MV-4-11 (cell line): ENCODE measurements at regions not wholly inside any gene's neighbourhood (a gene's known extent, or its start where the extent isn't known, plus 50 kb on each side); places are given as distances from the start of the nearest gene placed in this dataset.

Experiments used
- DNase-seq: peaks from one replicate; lab custom pipeline; 2025; lab: John Stamatoyannopoulos, UW

- no peak for DNase-seq
Measured at GRCh38 chr20:22226849-22227700, 357.3 kb downstream of the FOXA2 start.

GRCh38 chr20:22223236-22223635, 361.1 kb downstream of the FOXA2 start:
- no peak for DNase-seq

- no peak for DNase-seq
Measured at GRCh38 chr20:22217712-22218352, 366.5 kb downstream of the FOXA2 start.

GRCh38 chr20:22216984-22217383, 367.4 kb downstream of the FOXA2 start:
- no peak for DNase-seq

GRCh38 chr20:22214296-22214695, 370.1 kb downstream of the FOXA2 start:
- peak; percentile 75 for DNase-seq

- no peak for DNase-seq
Measured at GRCh38 chr20:22213271-22213670, 371.1 kb downstream of the FOXA2 start.

GRCh38 chr20:22207280-22207679, 377.1 kb downstream of the FOXA2 start:
- no peak for DNase-seq

GRCh38 chr20:22204801-22205200, 379.6 kb downstream of the FOXA2 start:
- DNase-seq: no peak

- no peak for DNase-seq
Measured at GRCh38 chr20:22182148-22182547, 402.2 kb downstream of the FOXA2 start.

- no peak for DNase-seq
Measured at GRCh38 chr20:22180244-22180643, 404.1 kb downstream of the FOXA2 start.

- no peak for DNase-seq
Measured at GRCh38 chr20:22160101-22160652, 424.2 kb downstream of the FOXA2 start.

- no peak for DNase-seq
Measured at GRCh38 chr20:22159276-22159675, 425.1 kb downstream of the FOXA2 start.

GRCh38 chr20:22127587-22127986, 422.1 kb downstream of the PAX1 start:
- DNase-seq: no peak

- DNase-seq: peak; percentile 28
Measured at GRCh38 chr20:22106308-22106938, 401.0 kb downstream of the PAX1 start.

GRCh38 chr20:22101606-22102005, 396.1 kb downstream of the PAX1 start:
- DNase-seq: no peak

- no peak for DNase-seq
Measured at GRCh38 chr20:22100686-22101085, 395.2 kb downstream of the PAX1 start.

GRCh38 chr20:22099348-22099747, 393.9 kb downstream of the PAX1 start:
- DNase-seq: peak; percentile 56

- no peak for DNase-seq
Measured at GRCh38 chr20:22098511-22098910, 393.0 kb downstream of the PAX1 start.

- no peak for DNase-seq
Measured at GRCh38 chr20:22093122-22093521, 387.7 kb downstream of the PAX1 start.

- DNase-seq: no peak
Measured at GRCh38 chr20:22088882-22089281, 383.4 kb downstream of the PAX1 start.

- no peak for DNase-seq
Measured at GRCh38 chr20:22080985-22081384, 375.5 kb downstream of the PAX1 start.

GRCh38 chr20:22074635-22075034, 369.2 kb downstream of the PAX1 start:
- no peak for DNase-seq

GRCh38 chr20:22071841-22072240, 366.4 kb downstream of the PAX1 start:
- DNase-seq: no peak
